ENCODE measurements at regions not wholly inside any gene's neighbourhood (a gene's known extent, or its start where the extent isn't known, plus 50 kb on each side); places are given as distances from the start of the nearest gene placed in this dataset.

DNA sequence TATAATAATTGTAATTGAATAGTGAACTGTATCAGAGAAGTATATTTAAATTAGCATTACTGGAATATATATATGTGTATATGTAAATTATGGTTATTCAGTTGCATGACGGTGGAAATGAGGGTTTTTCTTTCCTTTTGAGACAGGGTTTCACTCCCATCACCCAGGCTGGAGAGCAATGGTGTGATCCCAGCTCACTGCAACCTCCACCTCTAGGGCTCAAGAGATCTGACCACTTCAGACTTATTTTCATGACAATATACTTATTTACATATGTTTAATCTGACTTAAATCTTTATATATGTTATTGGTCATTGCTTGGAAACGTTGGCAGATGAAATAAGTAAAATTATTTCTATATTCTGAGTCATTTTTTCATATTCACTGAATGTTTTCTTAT, 744.4 kb upstream of the PRR20A start:
- H3K4me3 ChIP-seq: no peak overlapping the region
- WGBS, 2 donors: 42 to 52% methylated on average over 2 of the region's 2 CpGs
- TF ChIP-seq, protein P1, sequence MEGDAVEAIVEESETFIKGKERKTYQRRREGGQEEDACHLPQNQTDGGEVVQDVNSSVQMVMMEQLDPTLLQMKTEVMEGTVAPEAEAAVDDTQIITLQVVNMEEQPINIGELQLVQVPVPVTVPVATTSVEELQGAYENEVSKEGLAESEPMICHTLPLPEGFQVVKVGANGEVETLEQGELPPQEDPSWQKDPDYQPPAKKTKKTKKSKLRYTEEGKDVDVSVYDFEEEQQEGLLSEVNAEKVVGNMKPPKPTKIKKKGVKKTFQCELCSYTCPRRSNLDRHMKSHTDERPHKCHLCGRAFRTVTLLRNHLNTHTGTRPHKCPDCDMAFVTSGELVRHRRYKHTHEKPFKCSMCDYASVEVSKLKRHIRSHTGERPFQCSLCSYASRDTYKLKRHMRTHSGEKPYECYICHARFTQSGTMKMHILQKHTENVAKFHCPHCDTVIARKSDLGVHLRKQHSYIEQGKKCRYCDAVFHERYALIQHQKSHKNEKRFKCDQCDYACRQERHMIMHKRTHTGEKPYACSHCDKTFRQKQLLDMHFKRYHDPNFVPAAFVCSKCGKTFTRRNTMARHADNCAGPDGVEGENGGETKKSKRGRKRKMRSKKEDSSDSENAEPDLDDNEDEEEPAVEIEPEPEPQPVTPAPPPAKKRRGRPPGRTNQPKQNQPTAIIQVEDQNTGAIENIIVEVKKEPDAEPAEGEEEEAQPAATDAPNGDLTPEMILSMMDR (IDR thresholded peaks at IDR 0.05; ENCODE audit: control extremely low read depth, extremely low read depth): no peak
- ATAC-seq (ENCODE audit: insufficient read depth, low FRiP score) (no peak), DNase-seq (no peak)
- no peaks in the 10 kb centered on the region for H3K36me3 ChIP-seq (ENCODE audit: control insufficient read depth in 4 of 4, insufficient read depth in 4 of 4, low read length in 4 of 4)
- H3K9me3 ChIP-seq (ENCODE audit: control insufficient read depth in 4 of 4, insufficient read depth in 3 of 4, low read length in 3 of 4): peaks cover 0 to 2% (median 0%) of the 10 kb centered on the region in 4 donors
- H3K9ac ChIP-seq (ENCODE audit: insufficient read depth in 1 of 2, low read length in 2 of 2): no peak overlapping the region
- no peaks in the 10 kb centered on the region for H3K27me3 ChIP-seq (ENCODE audit: control insufficient read depth in 3 of 3, insufficient read depth in 3 of 3, low read length in 2 of 3)
- no peak overlapping the region for H3K27ac ChIP-seq (ENCODE audit: low read depth in 1 of 2, low read length in 1 of 2)
- no peaks in the 10 kb centered on the region for H3K4me1 ChIP-seq (ENCODE audit: control insufficient read depth in 5 of 5, insufficient read depth in 5 of 5, low read length in 5 of 5)

- H3K27me3 ChIP-seq (ENCODE audit: control insufficient read depth in 3 of 3, insufficient read depth in 3 of 3, low read length in 2 of 3): no peaks in the 10 kb centered on the region
- peak; percentile 34 for ATAC-seq (ENCODE audit: insufficient read depth, low FRiP score)
- H3K4me1 ChIP-seq (ENCODE audit: control insufficient read depth in 5 of 5, insufficient read depth in 5 of 5, low read length in 5 of 5): no peaks in the 10 kb centered on the region
- no peak overlapping the region for H3K4me3 ChIP-seq
- no peaks in the 10 kb centered on the region for H3K36me3 ChIP-seq (ENCODE audit: control insufficient read depth in 4 of 4, insufficient read depth in 4 of 4, low read length in 4 of 4)
- no peak for DNase-seq
- no peak overlapping the region for H3K9ac ChIP-seq (ENCODE audit: insufficient read depth in 1 of 2, low read length in 2 of 2)
- TF ChIP-seq, protein P1 (IDR thresholded peaks at IDR 0.05; ENCODE audit: control extremely low read depth, extremely low read depth): no peak
- H3K27ac ChIP-seq (ENCODE audit: low read depth in 1 of 2, low read length in 1 of 2): no peak overlapping the region
- H3K9me3 ChIP-seq (ENCODE audit: control insufficient read depth in 4 of 4, insufficient read depth in 3 of 4, low read length in 3 of 4): peaks cover 0 to 12% (median 2%) of the 10 kb centered on the region in 4 donors
- 76 to 88% methylated on average over 3 of the region's 3 CpGs for WGBS, 2 donors
These were observed 739.9 kb upstream of the PRR20A start for GRCh38 chr13:56400774-56401173.

DNA sequence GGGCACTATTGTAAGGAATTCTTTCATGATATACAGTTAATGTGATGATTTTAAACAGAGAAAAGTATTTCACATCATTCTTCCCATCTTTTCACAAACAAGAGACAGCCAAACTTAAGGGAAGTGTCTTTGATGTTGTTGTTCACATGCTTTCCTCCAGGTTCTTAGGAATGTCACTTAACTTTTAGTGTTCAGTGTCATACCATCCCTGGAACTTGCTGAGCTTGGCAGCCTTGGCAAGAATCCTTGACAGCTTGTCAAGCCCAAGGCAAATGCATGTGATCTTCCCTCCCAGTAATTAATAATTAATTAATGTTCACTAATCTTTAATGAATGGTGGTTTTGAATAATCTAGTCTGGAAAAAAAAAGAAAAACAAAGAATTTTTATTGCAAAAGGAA, 727.9 kb upstream of the PRR20A start:
- no peak overlapping the region for H3K4me3 ChIP-seq
- no peak for ATAC-seq (ENCODE audit: insufficient read depth, low FRiP score)

GRCh38 chr13:56424246-56424645, 716.5 kb upstream of the PRR20A start:
- Histone ChIP-seq H3K9me3 (ENCODE audit: control insufficient read depth in 4 of 4, insufficient read depth in 3 of 4, low read length in 3 of 4) (no peaks in the 10 kb centered on the region), H3K4me3 (no peak overlapping the region), H3K4me1 (ENCODE audit: control insufficient read depth in 5 of 5, insufficient read depth in 5 of 5, low read length in 5 of 5) (no peaks in the 10 kb centered on the region), H3K27me3 (ENCODE audit: control insufficient read depth in 3 of 3, insufficient read depth in 3 of 3, low read length in 2 of 3) (no peaks in the 10 kb centered on the region), H3K9ac (ENCODE audit: insufficient read depth in 1 of 2, low read length in 2 of 2) (no peak overlapping the region), H3K27ac (ENCODE audit: low read depth in 1 of 2, low read length in 1 of 2) (no peak overlapping the region), H3K36me3 (ENCODE audit: control insufficient read depth in 4 of 4, insufficient read depth in 4 of 4, low read length in 4 of 4) (no peaks in the 10 kb centered on the region)
- ATAC-seq (ENCODE audit: insufficient read depth, low FRiP score): no peak
- no peak for DNase-seq
- 74 to 76% methylated on average over 3 of the region's 3 CpGs for whole genome bisulfite sequencing, 2 donors
- TF ChIP-seq, protein P1 (IDR thresholded peaks at IDR 0.05; ENCODE audit: control extremely low read depth, extremely low read depth): no peak

More for the DNA sequence above, 727.9 kb upstream of the PRR20A start:
- DNase-seq: no peak
- H3K9ac ChIP-seq (ENCODE audit: insufficient read depth in 1 of 2, low read length in 2 of 2): no peak overlapping the region
- no peaks in the 10 kb centered on the region for H3K4me1 ChIP-seq (ENCODE audit: control insufficient read depth in 5 of 5, insufficient read depth in 5 of 5, low read length in 5 of 5)
- no peaks in the 10 kb centered on the region for H3K36me3 ChIP-seq (ENCODE audit: control insufficient read depth in 4 of 4, insufficient read depth in 4 of 4, low read length in 4 of 4)
- H3K27ac ChIP-seq (ENCODE audit: low read depth in 1 of 2, low read length in 1 of 2): no peak overlapping the region
- TF ChIP-seq, protein P1 (IDR thresholded peaks at IDR 0.05; ENCODE audit: control extremely low read depth, extremely low read depth): no peak
- H3K9me3 ChIP-seq (ENCODE audit: control insufficient read depth in 4 of 4, insufficient read depth in 3 of 4, low read length in 3 of 4): no peaks in the 10 kb centered on the region
- H3K27me3 ChIP-seq (ENCODE audit: control insufficient read depth in 3 of 3, insufficient read depth in 3 of 3, low read length in 2 of 3): no peaks in the 10 kb centered on the region

Measured in lung (tissue), 11 donors.